LNCaP clone FGC (cell line): ENCODE measurements at regions not wholly inside any gene's neighbourhood (a gene's known extent, or its start where the extent isn't known, plus 50 kb on each side); places are given as distances from the start of the nearest gene placed in this dataset.

ENCODE experiments used
- DNase-seq: peaks from one replicate; pipeline ENCODE4 v3.0.0-alpha.2; 2011; ENCODE audit warnings: low read depth
- H3K4me3 ChIP-seq: 2 replicates; pipeline ENCODE4 v1.5.1; 2011; ENCODE audit warnings: mild to moderate bottlenecking, low read depth, low read length, control low read depth
- CTCF ChIP-seq: IDR thresholded peaks from 2 replicates; pipeline ENCODE4 v1.5.1; 2012; ENCODE audit warnings: mild to moderate bottlenecking; ENCODE audit not compliant: control insufficient read depth, insufficient read depth; ENCODE audit errors: extremely low read depth

GRCh38 chr9:7984203-7984602 is 184.6 kb upstream of the DMAC1 start:
- H3K4me3 ChIP-seq: no peak overlapping the region
- no peak for DNase-seq
- TF ChIP-seq CTCF: no peak

GRCh38 chr9:7983490-7983889 is 183.9 kb upstream of the DMAC1 start:
- TF ChIP-seq CTCF: no peak
- no peak for DNase-seq
- no peak overlapping the region for H3K4me3 ChIP-seq

GRCh38 chr9:7982907-7983306 is 183.3 kb upstream of the DMAC1 start:
- no peak for DNase-seq
- TF ChIP-seq CTCF: no peak
- H3K4me3 ChIP-seq: no peak overlapping the region

GRCh38 chr9:7980691-7981289 is 181.2 kb upstream of the DMAC1 start:
- no peak for DNase-seq
- no peak for TF ChIP-seq CTCF
- no peak overlapping the region for H3K4me3 ChIP-seq

- DNase-seq: no peak
- no peak for TF ChIP-seq CTCF
These were observed 180.5 kb upstream of the DMAC1 start for GRCh38 chr9:7980041-7980440.

GRCh38 chr9:7979611-7980010 is 180.0 kb upstream of the DMAC1 start:
- H3K4me3 ChIP-seq: no peak overlapping the region
- no peak for DNase-seq
- no peak for TF ChIP-seq CTCF

More at GRCh38 chr9:7980041-7980440, 180.5 kb upstream of the DMAC1 start:
- H3K4me3 ChIP-seq: no peak overlapping the region

GRCh38 chr9:7977586-7977985 is 178.0 kb upstream of the DMAC1 start:
- TF ChIP-seq CTCF: no peak
- no peak overlapping the region for H3K4me3 ChIP-seq
- DNase-seq: no peak
